Ovary (tissue), 3 donors: ENCODE measurements at regions not wholly inside any gene's neighbourhood (a gene's known extent, or its start where the extent isn't known, plus 50 kb on each side); places are given as distances from the start of the nearest gene placed in this dataset.

Experiments
- EP300 ChIP-seq: sonication (generic); formaldehyde crosslinking; IDR thresholded peaks from one replicate; pipeline ENCODE4 v1.6.1; 2017; ENCODE audit warnings: antibody characterized with exemption
- POLR2A ChIP-seq: fragments of 450-650 bp; IDR thresholded peaks from one replicate; pipeline ENCODE4 v1.6.1; 2017; ENCODE audit warnings: antibody characterized with exemption, mild to moderate bottlenecking, moderate library complexity
- TF ChIP-seq, protein P1 (sequence below), 3 donors: fragments of 450-650 bp in 2 of 3; fragments of 200-600 bp in 1 of 3; IDR thresholded peaks; one replicate each; pipeline versions ENCODE4 v1.5.1 to v1.8.0; 2016 to 2022; ENCODE audit warnings: antibody characterized with exemption in 3 of 3, mild to moderate bottlenecking in 1 of 3
- donor health status: DM: no; HTN: no; CAD: no.

DNA sequence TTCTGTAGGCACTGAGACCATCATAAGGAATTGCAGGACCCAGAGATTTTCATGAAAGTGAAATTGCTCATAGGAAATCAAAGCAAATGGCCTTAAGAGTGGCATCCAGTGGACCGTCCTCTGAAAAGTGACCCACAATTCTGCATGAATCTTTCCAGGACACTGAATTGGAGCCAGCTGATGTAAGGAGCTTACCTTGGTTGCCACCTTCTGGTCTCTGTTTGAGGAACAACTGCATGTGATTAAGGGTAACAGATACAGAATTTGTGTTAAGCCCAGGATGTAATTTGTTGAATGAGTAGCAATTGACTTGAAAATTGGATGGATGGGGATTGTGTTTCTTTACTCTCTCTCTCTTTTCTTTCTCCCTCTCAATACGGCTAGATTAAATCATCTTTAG lies 49.9 kb upstream of the GAS1 start:
- TF ChIP-seq POLR2A = no peak
- TF ChIP-seq, protein P1, sequence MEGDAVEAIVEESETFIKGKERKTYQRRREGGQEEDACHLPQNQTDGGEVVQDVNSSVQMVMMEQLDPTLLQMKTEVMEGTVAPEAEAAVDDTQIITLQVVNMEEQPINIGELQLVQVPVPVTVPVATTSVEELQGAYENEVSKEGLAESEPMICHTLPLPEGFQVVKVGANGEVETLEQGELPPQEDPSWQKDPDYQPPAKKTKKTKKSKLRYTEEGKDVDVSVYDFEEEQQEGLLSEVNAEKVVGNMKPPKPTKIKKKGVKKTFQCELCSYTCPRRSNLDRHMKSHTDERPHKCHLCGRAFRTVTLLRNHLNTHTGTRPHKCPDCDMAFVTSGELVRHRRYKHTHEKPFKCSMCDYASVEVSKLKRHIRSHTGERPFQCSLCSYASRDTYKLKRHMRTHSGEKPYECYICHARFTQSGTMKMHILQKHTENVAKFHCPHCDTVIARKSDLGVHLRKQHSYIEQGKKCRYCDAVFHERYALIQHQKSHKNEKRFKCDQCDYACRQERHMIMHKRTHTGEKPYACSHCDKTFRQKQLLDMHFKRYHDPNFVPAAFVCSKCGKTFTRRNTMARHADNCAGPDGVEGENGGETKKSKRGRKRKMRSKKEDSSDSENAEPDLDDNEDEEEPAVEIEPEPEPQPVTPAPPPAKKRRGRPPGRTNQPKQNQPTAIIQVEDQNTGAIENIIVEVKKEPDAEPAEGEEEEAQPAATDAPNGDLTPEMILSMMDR (IDR thresholded peaks at IDR 0.05) = no peak
- TF ChIP-seq EP300 = no peak
